OCI-LY3 (cell line): ENCODE measurements at regions not wholly inside any gene's neighbourhood (a gene's known extent, or its start where the extent isn't known, plus 50 kb on each side); places are given as distances from the start of the nearest gene placed in this dataset.

Experiments
- H2AFZ ChIP-seq: fragments of 200-600, 300-600 bp; shearing (Covaris generic); 2 replicates; pipeline ENCODE4 v1.6.0; 2014; ENCODE audit warnings: antibody characterized with exemption, low read depth, low read length
- H3K27ac ChIP-seq: fragments of 200-600, 300-600 bp; sonication (generic); 2 replicates; pipeline ENCODE4 v1.5.1; 2014; ENCODE audit warnings: mild to moderate bottlenecking, low read length, moderate library complexity, mixed read lengths
- H3K27me3 ChIP-seq: fragments of 200-600, 300-600 bp; sonication (generic); 2 replicates; pipeline ENCODE4 v1.6.1; 2014; ENCODE audit warnings: low read depth, low read length, mixed read lengths
- H3K36me3 ChIP-seq: fragments of 200-600, 300-600 bp; sonication (generic); replicated peaks from 2 replicates; pipeline ENCODE3; 2014; ENCODE audit warnings: low read depth, low read length, mixed read lengths
- H3K4me1 ChIP-seq: fragments of 300-600, 200-600 bp; sonication (generic); 2 replicates; pipeline ENCODE4 v1.6.1; 2014; ENCODE audit warnings: low read length, mixed read lengths
- H3K4me2 ChIP-seq: fragments of 200-600, 300-600 bp; sonication (generic); 2 replicates; pipeline ENCODE4 v1.6.1; 2014; ENCODE audit warnings: low read length, mixed read lengths
- H3K4me3 ChIP-seq: fragments of 300-600, 200-600 bp; sonication (generic); 2 replicates; pipeline ENCODE4 v1.5.1; 2014; ENCODE audit warnings: antibody characterized with exemption, mild to moderate bottlenecking, low read length, moderate library complexity
- H3K79me2 ChIP-seq: fragments of 300-600, 200-600 bp; shearing (Covaris generic); 2 replicates; pipeline ENCODE4 v1.6.1; 2014; ENCODE audit warnings: mild to moderate bottlenecking, low read length, mixed read lengths
- H3K9ac ChIP-seq: fragments of 300-600, 200-600 bp; shearing (Covaris generic); 2 replicates; pipeline ENCODE4 v1.6.0; 2014; ENCODE audit warnings: mild to moderate bottlenecking, low read length, moderate library complexity
- H3K9me3 ChIP-seq: fragments of 200-600, 300-600 bp; shearing (Covaris generic); 2 replicates; pipeline ENCODE4 v1.6.1; 2014; ENCODE audit warnings: low read length, mixed read lengths; ENCODE audit not compliant: insufficient read depth
- H4K20me1 ChIP-seq: fragments of 200-600, 300-600 bp; sonication (generic); 2 replicates; pipeline ENCODE4 v1.6.1; 2016; ENCODE audit warnings: low read length, mixed read lengths; ENCODE audit not compliant: insufficient read depth
- EZH2phosphoT487 ChIP-seq: fragments of 200-600 bp; shearing (Covaris generic); IDR thresholded peaks from 2 replicates; pipeline ENCODE4 v1.6.1; 2018; ENCODE audit warnings: antibody characterized with exemption, mixed run types, low read depth
- TF ChIP-seq, protein P1 (sequence below): fragments of 200-600, 300-600 bp; sonication (generic); IDR thresholded peaks from 2 replicates; pipeline ENCODE4 v1.5.1; 2014; ENCODE audit warnings: antibody characterized with exemption, low read length, low read depth

DNA sequence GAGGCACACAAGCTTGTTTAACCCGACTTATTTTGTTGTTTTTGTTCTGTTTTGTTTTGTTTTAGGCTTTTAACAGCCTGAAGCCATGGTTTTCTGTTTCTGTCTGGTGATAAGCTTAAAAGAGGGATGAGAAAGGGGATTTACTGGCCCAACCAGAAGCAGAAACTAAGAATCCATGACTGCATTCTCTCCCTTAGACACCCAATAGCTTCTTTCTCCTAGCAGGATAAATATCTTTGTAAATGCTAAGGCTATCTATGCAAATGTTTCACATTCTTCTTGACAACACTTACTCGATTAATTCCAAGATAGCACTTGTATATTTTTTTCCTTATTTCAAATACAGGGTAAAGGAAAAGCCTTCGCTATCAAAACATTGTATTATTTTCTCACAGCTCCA, 53.7 kb upstream of the SMAD1 start:
- no peak overlapping the region for H3K4me2 ChIP-seq
- no peaks in the 10 kb centered on the region for H4K20me1 ChIP-seq
- H3K27ac ChIP-seq = no peak overlapping the region
- no peak overlapping the region for H2AFZ ChIP-seq
- H3K4me3 ChIP-seq = no peak overlapping the region
- TF ChIP-seq, protein P1, sequence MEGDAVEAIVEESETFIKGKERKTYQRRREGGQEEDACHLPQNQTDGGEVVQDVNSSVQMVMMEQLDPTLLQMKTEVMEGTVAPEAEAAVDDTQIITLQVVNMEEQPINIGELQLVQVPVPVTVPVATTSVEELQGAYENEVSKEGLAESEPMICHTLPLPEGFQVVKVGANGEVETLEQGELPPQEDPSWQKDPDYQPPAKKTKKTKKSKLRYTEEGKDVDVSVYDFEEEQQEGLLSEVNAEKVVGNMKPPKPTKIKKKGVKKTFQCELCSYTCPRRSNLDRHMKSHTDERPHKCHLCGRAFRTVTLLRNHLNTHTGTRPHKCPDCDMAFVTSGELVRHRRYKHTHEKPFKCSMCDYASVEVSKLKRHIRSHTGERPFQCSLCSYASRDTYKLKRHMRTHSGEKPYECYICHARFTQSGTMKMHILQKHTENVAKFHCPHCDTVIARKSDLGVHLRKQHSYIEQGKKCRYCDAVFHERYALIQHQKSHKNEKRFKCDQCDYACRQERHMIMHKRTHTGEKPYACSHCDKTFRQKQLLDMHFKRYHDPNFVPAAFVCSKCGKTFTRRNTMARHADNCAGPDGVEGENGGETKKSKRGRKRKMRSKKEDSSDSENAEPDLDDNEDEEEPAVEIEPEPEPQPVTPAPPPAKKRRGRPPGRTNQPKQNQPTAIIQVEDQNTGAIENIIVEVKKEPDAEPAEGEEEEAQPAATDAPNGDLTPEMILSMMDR = no peak
- no peak for TF ChIP-seq EZH2phosphoT487
- no peaks in the 10 kb centered on the region for H3K4me1 ChIP-seq
- H3K9ac ChIP-seq = no peak overlapping the region
- no peaks in the 10 kb centered on the region for H3K79me2 ChIP-seq
- peaks cover 4% of the 10 kb centered on the region; the same call in 1 of the 2 replicates for H3K27me3 ChIP-seq
- no peaks in the 10 kb centered on the region for H3K9me3 ChIP-seq
- no peaks in the 10 kb centered on the region for H3K36me3 ChIP-seq

DNA sequence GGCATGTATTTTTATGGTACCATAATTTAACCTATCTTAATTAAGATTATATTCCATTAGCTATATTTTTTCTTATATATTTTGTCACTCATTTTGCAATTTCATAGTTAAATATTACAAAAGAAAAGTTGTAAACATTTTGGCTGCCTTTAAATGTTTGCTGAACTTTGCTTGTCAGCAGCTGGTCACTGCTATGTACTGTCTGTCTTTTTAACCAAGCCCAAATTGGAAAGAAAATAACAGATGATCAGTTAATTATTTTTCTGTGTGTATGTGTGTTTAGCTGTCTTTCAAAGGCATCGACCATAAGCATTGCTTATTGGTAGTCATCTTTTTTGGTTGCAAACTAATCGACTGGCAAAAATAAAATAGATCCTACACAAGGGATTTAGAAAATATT, 54.4 kb upstream of the SMAD1 start:
- Histone ChIP-seq H3K79me2 (no peaks in the 10 kb centered on the region), H3K27me3 (peaks cover 4% of the 10 kb centered on the region; the same call in 1 of the 2 replicates), H3K4me2 (no peak overlapping the region), H2AFZ (no peak overlapping the region), H3K9me3 (no peaks in the 10 kb centered on the region), H3K4me3 (no peak overlapping the region), H3K4me1 (no peaks in the 10 kb centered on the region), H3K36me3 (no peaks in the 10 kb centered on the region), H3K27ac (no peak overlapping the region), H4K20me1 (no peaks in the 10 kb centered on the region), H3K9ac (no peak overlapping the region)
- TF ChIP-seq EZH2phosphoT487 = no peak
- TF ChIP-seq, protein P1 = no peak

DNA sequence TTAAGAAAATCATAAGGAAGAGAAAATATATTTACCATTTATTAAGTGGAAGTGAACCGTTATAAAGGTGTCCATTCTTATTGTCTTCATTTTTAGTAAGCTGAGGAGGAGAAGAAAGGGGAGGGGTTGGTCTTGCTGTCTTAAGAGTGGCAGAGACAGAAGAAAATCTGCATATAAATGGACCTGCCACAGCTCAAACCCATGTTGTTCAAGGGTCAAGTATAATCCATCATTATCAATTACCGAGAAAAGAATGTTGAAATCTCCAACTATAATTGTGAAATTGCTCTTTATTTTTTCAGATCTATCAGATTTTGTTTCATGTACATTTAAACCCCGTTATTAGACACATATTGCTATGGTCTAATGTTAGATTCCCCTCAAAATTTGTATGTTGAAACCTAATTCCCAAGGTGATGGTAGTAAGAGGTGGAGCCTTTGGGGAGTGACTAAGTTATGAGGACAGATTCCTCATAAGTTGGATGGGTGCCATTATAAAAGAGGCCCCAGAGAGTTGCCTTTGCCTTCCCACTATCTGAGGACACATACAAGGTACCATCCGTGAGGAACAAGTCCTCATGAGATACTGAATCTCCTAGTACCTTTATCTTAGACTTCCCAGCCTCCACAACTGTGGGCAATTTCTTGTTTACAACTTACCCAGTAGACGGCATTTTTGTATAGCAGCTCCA, 58.5 kb upstream of the SMAD1 start:
- no peaks in the 10 kb centered on the region for H4K20me1 ChIP-seq
- no peaks in the 10 kb centered on the region for H3K79me2 ChIP-seq
- no peaks in the 10 kb centered on the region for H3K4me1 ChIP-seq
- H3K36me3 ChIP-seq = no peaks in the 10 kb centered on the region
- H3K9me3 ChIP-seq = no peaks in the 10 kb centered on the region
- TF ChIP-seq, protein P1 = no peak
- no peak overlapping the region for H3K4me2 ChIP-seq
- H3K9ac ChIP-seq = no peak overlapping the region
- H3K27me3 ChIP-seq = peaks cover 2% of the 10 kb centered on the region; the same call in 1 of the 2 replicates
- H3K27ac ChIP-seq = no peak overlapping the region
- no peak overlapping the region for H2AFZ ChIP-seq
- H3K4me3 ChIP-seq = no peak overlapping the region

DNA sequence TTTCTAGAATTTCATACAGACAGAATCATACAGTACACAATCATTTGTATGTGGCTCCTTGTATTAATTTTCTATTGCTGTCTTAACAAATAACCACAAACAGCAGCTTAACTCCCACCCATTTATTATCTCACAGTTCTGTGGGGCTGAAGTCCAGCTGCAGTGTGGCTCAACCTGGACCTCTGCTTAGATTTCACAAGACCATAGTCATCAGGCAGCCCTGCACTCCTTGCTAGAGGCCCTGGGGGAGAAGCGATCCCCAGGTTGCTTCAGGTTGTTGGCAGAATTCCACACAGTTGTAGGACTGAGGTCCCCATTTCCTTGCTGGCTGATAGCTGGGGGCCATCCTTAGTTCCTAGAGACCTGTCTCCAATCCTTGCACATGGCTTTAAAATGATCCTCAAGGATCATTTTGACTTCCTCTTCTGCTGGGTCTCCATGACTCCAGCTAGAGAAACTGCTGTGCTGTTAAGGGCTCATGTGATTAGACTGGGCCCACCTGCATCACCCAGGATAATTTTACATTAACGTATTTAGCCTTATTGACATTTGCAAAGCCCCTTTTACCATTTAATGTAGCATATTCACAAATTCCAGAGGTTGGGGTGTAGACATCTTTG, 60.9 kb upstream of the SMAD1 start:
- H3K9me3 ChIP-seq = no peaks in the 10 kb centered on the region
- H3K4me3 ChIP-seq = no peak overlapping the region
- no peak overlapping the region for H3K27ac ChIP-seq
- TF ChIP-seq, protein P1 = no peak
- no peak for TF ChIP-seq EZH2phosphoT487
- H3K9ac ChIP-seq = no peak overlapping the region
- H3K4me1 ChIP-seq = no peaks in the 10 kb centered on the region
- no peaks in the 10 kb centered on the region for H4K20me1 ChIP-seq
- H2AFZ ChIP-seq = no peak overlapping the region
- no peaks in the 10 kb centered on the region for H3K79me2 ChIP-seq
- H3K27me3 ChIP-seq = peaks cover 3% of the 10 kb centered on the region; the same call in 1 of the 2 replicates
- H3K4me2 ChIP-seq = no peak overlapping the region
- H3K36me3 ChIP-seq = no peaks in the 10 kb centered on the region
